ENCODE measurements at regions not wholly inside any gene's neighbourhood (a gene's known extent, or its start where the extent isn't known, plus 50 kb on each side); places are given as distances from the start of the nearest gene placed in this dataset.
"Not testable (repeated sequence)": the region's sequence is repeated elsewhere in the genome, so short reads cannot be mapped to it uniquely, and the experiment has no call there.

- no peak for DNase-seq (ENCODE audit: low spot score)
These were observed 199.1 kb upstream of the CXorf66 start for GRCh38 chrX:140164391-140164790.

GRCh38 chrX:140163371-140164159, 198.2 kb upstream of the CXorf66 start:
- DNase-seq (ENCODE audit: low spot score): no peak

- DNase-seq (ENCODE audit: low spot score): no peak
These were observed 192.3 kb upstream of the CXorf66 start for GRCh38 chrX:140157611-140158010.

GRCh38 chrX:140157143-140157542, 191.8 kb upstream of the CXorf66 start:
- no peak for DNase-seq (ENCODE audit: low spot score)

GRCh38 chrX:140151316-140151715, 186.0 kb upstream of the CXorf66 start:
- no peak for DNase-seq (ENCODE audit: low spot score)

GRCh38 chrX:140149761-140150160, 184.4 kb upstream of the CXorf66 start:
- DNase-seq (ENCODE audit: low spot score): no peak

GRCh38 chrX:140141444-140142029, 176.2 kb upstream of the CXorf66 start:
- peak; percentile 40 for DNase-seq (ENCODE audit: low spot score)

GRCh38 chrX:140138492-140138891, 173.2 kb upstream of the CXorf66 start:
- not testable (repeated sequence) for DNase-seq (ENCODE audit: low spot score)

- not testable (repeated sequence) for DNase-seq (ENCODE audit: low spot score)
These were observed 172.7 kb upstream of the CXorf66 start for GRCh38 chrX:140138065-140138464.

- DNase-seq (ENCODE audit: low spot score): no peak
These were observed 167.6 kb upstream of the CXorf66 start for GRCh38 chrX:140132937-140133336.

- no peak for DNase-seq (ENCODE audit: low spot score)
These were observed 158.1 kb upstream of the CXorf66 start for GRCh38 chrX:140123446-140123845.

- not testable (repeated sequence) for DNase-seq (ENCODE audit: low spot score)
These were observed 148.7 kb upstream of the CXorf66 start for GRCh38 chrX:140114059-140114458.

- DNase-seq (ENCODE audit: low spot score): no peak
These were observed 144.8 kb upstream of the CXorf66 start for GRCh38 chrX:140110081-140110650.

GRCh38 chrX:140104760-140105159, 139.4 kb upstream of the CXorf66 start:
- no peak for DNase-seq (ENCODE audit: low spot score)

- DNase-seq (ENCODE audit: low spot score): no peak
These were observed 133.9 kb upstream of the CXorf66 start for GRCh38 chrX:140099221-140099620.

- no peak for DNase-seq (ENCODE audit: low spot score)
These were observed 126.8 kb upstream of the CXorf66 start for GRCh38 chrX:140092121-140092520.

- DNase-seq (ENCODE audit: low spot score): peak; percentile 6
These were observed 126.0 kb upstream of the CXorf66 start for GRCh38 chrX:140091125-140091886.

- DNase-seq (ENCODE audit: low spot score): no peak
These were observed 125.4 kb upstream of the CXorf66 start for GRCh38 chrX:140090800-140091124.

GRCh38 chrX:140088438-140088837, 123.1 kb upstream of the CXorf66 start:
- DNase-seq (ENCODE audit: low spot score): no peak

GRCh38 chrX:140087875-140088274, 122.6 kb upstream of the CXorf66 start:
- no peak for DNase-seq (ENCODE audit: low spot score)

- no peak for DNase-seq (ENCODE audit: low spot score)
These were observed 121.4 kb upstream of the CXorf66 start for GRCh38 chrX:140086691-140087090.

GRCh38 chrX:140074851-140075250, 109.5 kb upstream of the CXorf66 start:
- not testable (repeated sequence) for DNase-seq (ENCODE audit: low spot score)

GRCh38 chrX:140071037-140071436, 105.7 kb upstream of the CXorf66 start:
- no peak for DNase-seq (ENCODE audit: low spot score)

All from activated CD4-positive, alpha-beta T cell treated with anti-CD3 and anti-CD28 coated beads, Interleukin-2, Interleukin-4, amounts not matched to agents 100 ng/mL and 50 ng/mL, durations not matched to agents 16 hours and 8 hours (primary cell).